Muscle layer of colon (tissue), 2 donors: ENCODE measurements at regions not wholly inside any gene's neighbourhood (a gene's known extent, or its start where the extent isn't known, plus 50 kb on each side); places are given as distances from the start of the nearest gene placed in this dataset.

Source experiments
- H3K27ac ChIP-seq: one replicate; pipeline ENCODE4 v1.7.0; 2013; ENCODE audit warnings: low read depth, mild to moderate bottlenecking, low read length, moderate library complexity
- H3K27me3 ChIP-seq, 2 donors: one replicate each; pipeline ENCODE4 v1.7.0; 2013; ENCODE audit warnings: low read length in 2 of 2, mild to moderate bottlenecking in 2 of 2; ENCODE audit not compliant: insufficient read depth in 2 of 2, control insufficient read depth in 1 of 2
- H3K36me3 ChIP-seq: one replicate; pipeline ENCODE4 v1.7.0; 2013; ENCODE audit warnings: mild to moderate bottlenecking, low read length; ENCODE audit not compliant: insufficient read depth
- H3K4me1 ChIP-seq: one replicate; pipeline ENCODE4 v1.7.0; 2013; ENCODE audit warnings: mild to moderate bottlenecking, low read length; ENCODE audit not compliant: insufficient read depth
- H3K4me3 ChIP-seq, 2 donors: one replicate each; pipeline ENCODE4 v1.7.0; 2013; ENCODE audit warnings: low read length in 2 of 2, low read depth in 1 of 2, mild to moderate bottlenecking in 1 of 2, moderate library complexity in 1 of 2
- H3K9ac ChIP-seq: one replicate; pipeline ENCODE4 v1.7.0; 2013; ENCODE audit warnings: low read length
- H3K9me3 ChIP-seq: one replicate; pipeline ENCODE4 v1.7.0; 2013; ENCODE audit warnings: mild to moderate bottlenecking, low read length
- donor health status: abdominal sarcoma.
- donor health status: Adenocarcinoma of cecum.

GRCh38 chr22:46050916-46051614, 74.1 kb upstream of the WNT7B start:
- H3K9me3 ChIP-seq: no peaks in the 10 kb centered on the region
- H3K9ac ChIP-seq: peak overlapping the region; percentile 3
- H3K4me3 ChIP-seq: no peak overlapping the region
- H3K36me3 ChIP-seq: peaks cover 19% of the 10 kb centered on the region
- peak overlapping the region; percentile 73 for H3K27ac ChIP-seq
- no peaks in the 10 kb centered on the region for H3K27me3 ChIP-seq
- H3K4me1 ChIP-seq: peaks cover 69% of the 10 kb centered on the region

GRCh38 chr22:46051646-46052045, 74.7 kb upstream of the WNT7B start:
- H3K27ac ChIP-seq: peak overlapping the region; percentile 73
- H3K9ac ChIP-seq: peak overlapping the region; percentile 74
- H3K4me1 ChIP-seq: peaks cover 67% of the 10 kb centered on the region
- no peak overlapping the region for H3K4me3 ChIP-seq
- H3K9me3 ChIP-seq: no peaks in the 10 kb centered on the region
- no peaks in the 10 kb centered on the region for H3K27me3 ChIP-seq
- H3K36me3 ChIP-seq: peaks cover 19% of the 10 kb centered on the region

- H3K27ac ChIP-seq: peak overlapping the region; percentile 73
- H3K27me3 ChIP-seq: no peaks in the 10 kb centered on the region
- peak overlapping the region; percentile 74 for H3K9ac ChIP-seq
- H3K9me3 ChIP-seq: no peaks in the 10 kb centered on the region
- peak overlapping the region in 1 of 2 donors; percentile 69 for H3K4me3 ChIP-seq
- H3K4me1 ChIP-seq: peaks cover 66% of the 10 kb centered on the region
- peaks cover 19% of the 10 kb centered on the region for H3K36me3 ChIP-seq
These were observed 75.4 kb upstream of the WNT7B start for GRCh38 chr22:46052331-46052771.

GRCh38 chr22:46052801-46053562, 76.0 kb upstream of the WNT7B start:
- Histone ChIP-seq H3K4me1 (peaks cover 66% of the 10 kb centered on the region), H3K4me3 (peak overlapping the region; percentile 31 to 69), H3K36me3 (peaks cover 19% of the 10 kb centered on the region), H3K9ac (peak overlapping the region; percentile 74), H3K27ac (peak overlapping the region; percentile 73), H3K27me3 (no peaks in the 10 kb centered on the region), H3K9me3 (no peaks in the 10 kb centered on the region)

GRCh38 chr22:46053563-46054090, 76.7 kb upstream of the WNT7B start:
- Histone ChIP-seq H3K4me3 (peak overlapping the region; percentile 31 to 69), H3K9me3 (no peaks in the 10 kb centered on the region), H3K27me3 (no peaks in the 10 kb centered on the region), H3K4me1 (peaks cover 68% of the 10 kb centered on the region), H3K27ac (peak overlapping the region; percentile 73), H3K9ac (peak overlapping the region; percentile 74), H3K36me3 (peaks cover 19% of the 10 kb centered on the region)

GRCh38 chr22:46054091-46055073, 77.4 kb upstream of the WNT7B start:
- peak overlapping the region; percentile 40 to 69 for H3K4me3 ChIP-seq
- peak overlapping the region; percentile 73 for H3K9ac ChIP-seq
- H3K27me3 ChIP-seq: no peaks in the 10 kb centered on the region
- H3K36me3 ChIP-seq: peaks cover 19% of the 10 kb centered on the region
- peak overlapping the region; percentile 75 for H3K27ac ChIP-seq
- no peaks in the 10 kb centered on the region for H3K9me3 ChIP-seq
- peaks cover 75% of the 10 kb centered on the region for H3K4me1 ChIP-seq

- Histone ChIP-seq H3K4me1 (peaks cover 71% of the 10 kb centered on the region), H3K9ac (peak overlapping the region; percentile 73), H3K27me3 (no peaks in the 10 kb centered on the region), H3K9me3 (no peaks in the 10 kb centered on the region), H3K4me3 (peak overlapping the region; percentile 24 to 69), H3K27ac (peak overlapping the region; percentile 75), H3K36me3 (peaks cover 11% of the 10 kb centered on the region)
These were observed 78.4 kb upstream of the WNT7B start for GRCh38 chr22:46055181-46055875.

GRCh38 chr22:46055911-46056545, 79.1 kb upstream of the WNT7B start:
- Histone ChIP-seq H3K27ac (peak overlapping the region; percentile 75), H3K9ac (peak overlapping the region; percentile 73), H3K27me3 (no peaks in the 10 kb centered on the region), H3K4me3 (peak overlapping the region; percentile 24 to 69), H3K4me1 (peaks cover 70% of the 10 kb centered on the region), H3K36me3 (peaks cover 4% of the 10 kb centered on the region), H3K9me3 (no peaks in the 10 kb centered on the region)

- Histone ChIP-seq H3K4me1 (peaks cover 64% of the 10 kb centered on the region), H3K4me3 (peak overlapping the region; percentile 22 to 69), H3K9ac (peak overlapping the region; percentile 73), H3K27me3 (no peaks in the 10 kb centered on the region), H3K27ac (peak overlapping the region; percentile 75), H3K9me3 (no peaks in the 10 kb centered on the region), H3K36me3 (no peaks in the 10 kb centered on the region)
These were observed 79.7 kb upstream of the WNT7B start for GRCh38 chr22:46056546-46057245.
